ENCODE measurements at regions not wholly inside any gene's neighbourhood (a gene's known extent, or its start where the extent isn't known, plus 50 kb on each side); places are given as distances from the start of the nearest gene placed in this dataset.
A peak's percentile ranks its signal among the peaks of the same experiment; 100 is the strongest.

- Mint-ChIP-seq H3K4me1 (ENCODE audit: low read depth) (peaks cover 11% of the 10 kb centered on the region), H3K4me3 (no peak overlapping the region), H3K27me3 (ENCODE audit: low read depth) (no peaks in the 10 kb centered on the region), H3K27ac (no peak overlapping the region), H3K9me3 (no peaks in the 10 kb centered on the region), H3K36me3 (ENCODE audit: low read depth) (no peaks in the 10 kb centered on the region)
- intact Hi-C loops (cut with micrococcal nuclease) = no loop called here
- CTCF ChIA-PET = no interaction called here
- DNase-seq = no peak
Measured at GRCh38 chr9:87826331-87826730, 56.3 kb upstream of the SPATA31E1 start.

DNA sequence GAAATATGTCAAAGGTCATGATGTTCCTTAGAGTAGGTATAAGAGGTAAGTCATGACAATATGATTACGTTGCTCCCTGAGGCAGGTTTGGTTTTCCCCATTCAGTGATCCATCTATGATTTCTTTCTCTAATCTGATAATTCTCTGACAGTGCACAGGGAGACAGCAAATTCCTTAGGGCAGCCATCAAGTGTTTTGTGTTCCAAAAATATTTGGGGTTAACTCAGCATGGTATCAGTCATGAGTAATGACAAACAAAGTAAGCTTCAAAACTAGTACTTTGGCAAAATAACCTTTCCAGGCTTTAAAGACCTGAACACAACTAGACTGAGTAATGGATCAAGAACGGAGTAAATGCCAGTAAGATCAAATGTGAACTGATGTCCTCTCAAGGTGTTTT, 55.3 kb upstream of the SPATA31E1 start:
- Mint-ChIP-seq H3K36me3 (ENCODE audit: low read depth) (no peaks in the 10 kb centered on the region), H3K9me3 (no peaks in the 10 kb centered on the region), H3K27ac (no peak overlapping the region), H3K4me1 (ENCODE audit: low read depth) (peaks cover 11% of the 10 kb centered on the region), H3K4me3 (no peak overlapping the region), H3K27me3 (ENCODE audit: low read depth) (no peaks in the 10 kb centered on the region)
- intact Hi-C loops (cut with micrococcal nuclease) = no loop called here
- no peak for DNase-seq
- CTCF ChIA-PET = no interaction called here

DNA sequence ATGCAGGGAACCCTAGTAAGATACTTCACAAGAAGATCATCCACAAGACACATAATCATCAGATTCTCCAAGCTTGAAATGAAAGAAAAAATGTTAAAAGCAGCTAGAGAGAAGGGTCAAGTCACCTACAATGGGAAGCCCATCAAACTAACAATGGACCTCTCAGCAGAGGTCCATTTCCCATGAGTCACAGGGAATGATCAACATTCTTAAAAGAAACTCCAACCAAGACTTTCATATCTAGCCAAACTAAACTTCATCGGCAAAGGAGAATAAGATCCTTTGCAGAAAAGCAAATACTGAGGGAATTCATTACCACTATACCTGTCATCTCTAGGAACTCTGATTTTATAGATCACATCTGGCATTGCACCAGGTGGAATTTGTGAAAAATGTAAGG, 52.9 kb upstream of the SPATA31E1 start:
- no peaks in the 10 kb centered on the region for H3K27me3 Mint-ChIP-seq (ENCODE audit: low read depth)
- intact Hi-C loops (cut with micrococcal nuclease) = no loop called here
- CTCF ChIA-PET = no interaction called here
- no peak overlapping the region for H3K4me3 Mint-ChIP-seq
- H3K9me3 Mint-ChIP-seq = no peaks in the 10 kb centered on the region
- no peak overlapping the region for H3K27ac Mint-ChIP-seq
- H3K36me3 Mint-ChIP-seq (ENCODE audit: low read depth) = no peaks in the 10 kb centered on the region
- DNase-seq = no peak
- peaks cover 11% of the 10 kb centered on the region for H3K4me1 Mint-ChIP-seq (ENCODE audit: low read depth)

DNA sequence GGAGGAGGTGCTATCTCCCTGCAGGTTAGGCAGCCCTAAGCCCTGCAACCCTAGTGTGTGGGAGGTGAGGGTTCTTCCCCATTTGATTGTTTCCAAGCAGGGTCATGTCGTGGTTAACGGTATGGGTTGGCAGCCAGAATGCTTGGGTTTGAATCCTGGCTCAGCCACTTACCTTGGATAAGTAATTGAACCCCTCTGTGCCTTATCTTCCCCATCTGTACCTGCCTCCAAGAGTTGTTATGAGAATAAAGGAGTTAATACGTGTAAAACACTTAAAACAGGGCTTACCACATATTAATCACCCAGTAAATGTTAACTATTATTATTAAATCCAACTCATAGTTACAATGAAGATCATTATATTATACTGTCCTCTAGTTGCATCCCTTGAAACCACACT, 52.2 kb upstream of the SPATA31E1 start:
- Mint-ChIP-seq H3K27ac (no peak overlapping the region), H3K36me3 (ENCODE audit: low read depth) (no peaks in the 10 kb centered on the region), H3K27me3 (ENCODE audit: low read depth) (no peaks in the 10 kb centered on the region), H3K9me3 (no peaks in the 10 kb centered on the region), H3K4me3 (no peak overlapping the region), H3K4me1 (ENCODE audit: low read depth) (peaks cover 11% of the 10 kb centered on the region)
- CTCF ChIA-PET = no interaction called here
- DNase-seq = peak; percentile 19
- intact Hi-C loops (cut with micrococcal nuclease) = no loop called here

GRCh38 chr9:87831159-87831558, 51.5 kb upstream of the SPATA31E1 start:
- intact Hi-C loops (cut with micrococcal nuclease) = no loop called here
- Mint-ChIP-seq H3K4me1 (ENCODE audit: low read depth) (peaks cover 11% of the 10 kb centered on the region), H3K27me3 (ENCODE audit: low read depth) (no peaks in the 10 kb centered on the region), H3K4me3 (no peak overlapping the region), H3K36me3 (ENCODE audit: low read depth) (no peaks in the 10 kb centered on the region), H3K9me3 (no peaks in the 10 kb centered on the region), H3K27ac (no peak overlapping the region)
- no peak for DNase-seq
- CTCF ChIA-PET = no interaction called here

All from activated naive CD4-positive, alpha-beta T cell treated with anti-CD3 and anti-CD28 coated beads for 36 hours (primary cell).